HG03439 (cell line): ENCODE measurements at regions not wholly inside any gene's neighbourhood (a gene's known extent, or its start where the extent isn't known, plus 50 kb on each side); places are given as distances from the start of the nearest gene placed in this dataset.
A peak's percentile ranks its signal among the peaks of the same experiment; 100 is the strongest.
"Not testable (repeated sequence)": the region's sequence is repeated elsewhere in the genome, so short reads cannot be mapped to it uniquely, and the experiment has no call there.

Source experiments
- ATAC-seq: cut with Tn5 transposase; IDR thresholded peaks from one replicate; pipeline ENCODE4 v1.9.1; 2021; ENCODE audit warnings: mild to moderate bottlenecking, moderate library complexity; ENCODE audit not compliant: unreplicated experiment

DNA sequence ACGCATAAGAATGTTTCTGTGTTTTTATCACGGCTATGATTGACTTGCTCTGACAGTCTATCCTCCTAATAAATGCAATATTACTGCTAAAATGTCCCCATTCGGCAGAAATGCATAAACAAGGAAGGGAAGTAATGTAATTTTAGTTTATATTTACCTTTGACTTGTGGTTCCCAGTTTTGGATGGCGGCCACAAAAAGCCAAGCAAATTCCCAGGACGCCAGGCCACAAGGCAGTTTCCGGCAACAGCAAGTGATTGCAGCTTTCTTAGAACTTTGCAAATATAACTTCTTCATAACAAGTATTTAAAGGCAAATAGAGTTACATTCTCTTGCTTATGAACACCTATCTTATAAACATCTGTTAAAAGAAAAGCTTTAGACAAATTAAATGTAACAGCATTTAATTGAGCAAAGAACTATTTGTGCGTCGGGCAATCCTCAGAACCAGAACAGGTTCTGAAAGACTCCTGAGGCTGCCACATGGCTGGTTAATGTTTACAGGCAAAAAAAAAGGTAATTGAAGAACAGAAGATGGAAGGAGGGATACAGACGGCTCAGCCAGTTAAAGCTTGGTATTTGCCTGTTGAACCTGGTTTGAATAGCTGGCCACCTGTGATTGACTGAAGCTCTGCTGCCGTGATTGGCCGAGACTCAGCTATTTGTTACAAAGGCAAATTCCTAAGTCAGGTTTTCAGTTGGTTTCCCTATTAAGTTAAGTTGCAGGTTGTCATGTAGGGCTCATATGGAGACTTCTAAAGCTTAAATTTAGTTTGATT, 80.8 kb downstream of the C21orf91 start:
- no peak for ATAC-seq

DNA sequence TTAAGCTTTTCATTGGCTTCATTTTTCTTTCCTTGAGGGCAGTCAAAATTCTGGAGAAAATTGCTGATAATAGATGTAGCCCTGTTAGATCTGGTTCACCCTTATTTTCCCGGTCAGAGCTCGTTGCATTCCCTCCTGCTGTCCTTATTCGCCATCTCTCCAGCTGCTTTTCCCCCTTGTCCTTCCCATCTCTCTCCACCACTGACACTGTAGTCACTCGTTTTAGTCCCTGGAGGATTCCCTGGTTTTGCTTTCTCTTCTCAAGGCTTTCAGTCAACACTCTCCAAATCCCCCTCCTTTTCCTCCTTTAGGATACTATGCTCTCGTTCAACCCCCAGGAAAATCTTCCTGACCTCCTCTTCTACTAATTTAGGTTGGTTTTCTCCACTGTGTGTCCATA, 83.1 kb downstream of the C21orf91 start:
- ATAC-seq: no peak

DNA sequence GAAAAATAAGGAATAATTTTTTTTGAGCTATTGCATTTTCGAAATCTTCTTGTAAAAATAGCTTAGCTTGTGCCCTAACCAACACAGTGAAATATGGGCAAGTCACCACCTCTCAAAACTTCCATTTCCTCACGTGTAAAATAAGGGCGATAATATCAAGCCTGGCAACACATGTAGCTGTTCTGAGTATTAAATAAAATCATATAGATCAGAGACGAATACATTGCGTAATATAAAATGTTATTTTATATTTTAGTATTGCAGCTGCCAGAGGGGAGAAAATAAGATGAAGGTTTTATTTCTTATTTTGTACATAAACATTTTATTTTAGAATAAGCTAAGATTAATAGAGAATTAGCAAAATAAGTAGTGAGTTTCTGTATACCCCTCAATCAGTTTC, 85.9 kb downstream of the C21orf91 start:
- no peak for ATAC-seq

DNA sequence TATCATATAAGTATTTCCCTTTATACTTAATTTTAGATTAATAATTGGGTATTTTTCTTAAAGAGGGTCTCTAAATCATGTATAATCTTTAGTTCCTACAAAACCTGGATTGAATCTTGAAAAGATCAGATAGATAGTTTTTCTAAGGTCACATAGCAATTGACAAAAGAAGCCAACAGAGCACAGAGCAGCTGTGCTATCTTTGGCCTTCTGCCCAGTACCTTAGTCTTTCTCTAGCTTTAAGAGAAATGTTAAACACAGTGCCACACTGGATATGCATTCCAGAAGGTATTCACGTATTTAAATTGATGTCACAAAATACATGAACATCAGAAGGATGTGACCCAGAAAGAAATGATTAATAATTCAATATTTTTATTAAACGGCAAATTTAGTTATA, 86.8 kb downstream of the C21orf91 start:
- ATAC-seq: no peak

DNA sequence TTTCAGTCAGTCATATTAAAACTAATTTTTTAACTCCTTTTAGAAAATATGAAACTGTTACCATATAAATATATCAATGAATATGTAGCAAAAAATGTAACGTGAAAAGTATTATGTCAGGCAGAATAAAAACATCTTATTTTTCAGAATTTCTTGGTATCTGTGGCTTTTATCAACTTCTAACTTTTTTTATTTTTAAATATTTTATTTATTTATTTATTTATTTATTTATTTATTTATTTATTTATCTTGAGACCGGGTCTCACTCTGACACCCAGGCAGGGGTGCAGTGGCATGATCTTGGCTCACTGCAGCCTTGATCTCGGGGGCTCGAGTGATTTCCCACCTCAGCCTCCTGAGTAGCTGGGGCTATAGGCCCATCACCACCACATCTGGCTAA, 87.6 kb downstream of the C21orf91 start:
- ATAC-seq: no peak

DNA sequence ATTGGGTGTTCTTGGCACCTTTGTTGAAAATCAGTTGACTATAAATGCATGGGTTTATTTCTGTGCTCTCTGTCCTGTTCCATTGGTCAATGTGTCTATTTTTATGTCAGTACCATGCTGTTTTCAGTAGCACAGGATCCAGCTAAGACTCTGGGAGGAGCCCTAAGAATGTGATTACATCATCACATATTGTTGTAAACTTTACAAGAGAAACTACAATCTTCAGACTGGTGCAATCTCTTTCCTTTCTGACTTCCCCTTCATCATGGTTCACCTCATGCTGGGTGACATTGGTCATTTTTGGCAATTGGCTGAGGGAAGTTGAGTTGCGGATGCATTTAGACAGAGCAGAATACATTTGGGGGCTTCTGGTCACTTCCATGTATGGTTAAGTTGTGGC, 88.4 kb downstream of the C21orf91 start:
- ATAC-seq: no peak

DNA sequence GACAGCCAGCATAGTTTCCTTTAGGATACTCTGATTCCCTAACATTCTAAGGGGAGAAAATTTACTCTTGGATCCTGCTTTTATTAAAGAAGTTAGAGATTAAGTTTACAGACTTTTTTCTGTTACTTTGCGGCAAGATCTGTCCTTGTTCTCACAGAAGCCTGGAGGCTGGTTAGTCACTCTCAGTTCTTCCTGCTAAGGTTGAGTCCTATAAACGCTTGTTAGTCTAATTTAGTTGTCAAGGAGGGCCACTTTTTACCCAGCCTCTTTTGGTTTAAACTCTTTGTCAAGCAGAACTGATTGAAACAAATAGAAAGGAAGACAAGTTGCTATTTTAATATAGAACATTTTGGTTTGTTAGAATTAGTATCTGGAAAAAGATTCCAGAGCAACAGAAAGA, 89.7 kb downstream of the C21orf91 start:
- ATAC-seq: no peak

DNA sequence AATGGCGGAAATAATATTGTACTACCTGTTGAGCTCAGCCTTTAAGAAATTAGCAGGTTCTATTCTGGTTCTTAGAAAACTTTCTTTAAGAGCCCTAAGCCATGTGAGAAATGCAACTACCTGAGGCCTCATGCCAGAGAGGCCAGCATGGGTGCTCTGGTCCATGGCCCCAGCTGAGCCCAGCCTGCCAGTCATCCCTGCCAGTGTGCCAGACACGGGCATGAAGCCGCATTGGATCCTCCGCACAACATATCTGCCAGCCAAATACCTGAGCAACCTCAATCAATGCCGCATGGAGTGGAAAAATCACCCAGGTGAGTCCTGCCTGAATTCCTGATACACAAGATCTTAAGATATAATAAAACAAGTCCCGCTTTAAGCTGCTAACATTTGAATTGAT, 91.8 kb downstream of the C21orf91 start:
- ATAC-seq: no peak

DNA sequence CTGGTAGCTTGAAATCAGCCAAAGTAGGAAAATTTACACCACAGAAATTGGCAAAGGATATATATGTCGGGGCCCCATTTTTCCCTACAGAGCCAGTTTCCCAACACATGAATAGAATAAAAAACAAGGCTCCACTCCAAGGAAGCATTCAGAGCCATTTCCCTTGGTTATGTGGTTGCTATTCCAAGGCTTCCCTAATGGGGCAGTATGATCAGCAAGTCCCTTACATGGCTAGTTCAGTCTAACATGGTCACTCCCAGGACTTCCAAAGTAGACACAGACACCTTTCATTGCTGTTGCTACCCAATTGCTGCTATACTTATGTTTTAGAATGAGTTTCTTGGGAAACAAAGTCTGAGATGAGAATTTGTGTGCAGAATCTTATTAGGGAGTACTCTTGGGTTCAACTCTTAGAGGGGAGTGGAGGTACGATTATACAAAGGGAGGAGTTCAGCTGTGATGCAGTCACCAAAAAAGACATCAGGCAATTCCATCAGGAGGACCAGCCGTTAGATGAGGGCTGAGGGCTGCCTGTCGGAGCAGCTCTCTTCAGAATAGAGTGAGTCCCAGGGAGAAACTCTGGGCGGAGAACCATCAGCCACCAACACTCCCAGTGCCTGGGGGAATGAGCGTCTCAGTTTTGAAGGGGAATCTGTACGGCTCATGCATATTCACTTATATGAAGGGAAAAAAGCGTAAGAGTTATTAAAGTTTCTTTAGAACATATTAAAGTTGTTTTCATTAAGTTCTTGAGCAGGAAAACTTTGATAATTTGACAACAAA, 92.9 kb downstream of the C21orf91 start:
- ATAC-seq: no peak

DNA sequence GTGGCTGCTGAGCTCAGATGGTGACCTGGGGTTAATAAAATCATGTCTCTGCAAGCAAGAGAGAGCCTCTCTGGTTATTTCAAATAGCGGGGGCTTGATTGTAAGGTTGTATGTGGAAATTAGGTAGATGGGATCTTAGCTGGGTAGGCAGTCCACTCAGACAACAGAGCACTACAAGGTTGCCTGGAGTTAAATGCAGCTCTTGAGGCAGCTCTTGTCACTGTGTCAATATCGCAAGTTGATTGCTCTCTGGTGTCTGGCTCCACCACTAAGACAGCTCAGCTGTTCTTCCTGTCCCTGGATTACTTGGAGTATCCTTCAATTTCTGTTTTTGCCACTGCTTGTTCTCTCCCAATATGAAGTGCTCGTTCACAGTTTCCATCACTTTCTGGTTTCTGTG, 93.8 kb downstream of the C21orf91 start:
- no peak for ATAC-seq

DNA sequence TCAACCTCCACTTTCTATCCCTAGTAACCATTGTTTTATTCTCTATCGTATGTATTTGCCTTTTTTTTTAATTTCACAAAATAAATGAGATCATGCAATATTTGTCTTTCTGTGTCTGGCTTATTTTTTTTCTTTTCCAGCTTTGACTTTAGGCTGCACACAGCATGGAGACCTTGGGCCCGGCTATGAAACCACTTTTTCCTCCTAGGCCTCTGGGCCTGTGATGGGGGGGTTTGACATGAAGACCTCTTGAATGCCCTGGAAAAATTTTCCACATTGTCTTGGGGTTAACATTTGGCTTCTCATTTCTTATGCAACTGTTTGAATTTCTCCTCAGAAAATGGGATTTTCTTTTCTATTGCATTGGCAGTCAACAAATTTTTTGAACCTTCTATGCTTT, 100.2 kb upstream of the BTG3 start:
- ATAC-seq: no peak

DNA sequence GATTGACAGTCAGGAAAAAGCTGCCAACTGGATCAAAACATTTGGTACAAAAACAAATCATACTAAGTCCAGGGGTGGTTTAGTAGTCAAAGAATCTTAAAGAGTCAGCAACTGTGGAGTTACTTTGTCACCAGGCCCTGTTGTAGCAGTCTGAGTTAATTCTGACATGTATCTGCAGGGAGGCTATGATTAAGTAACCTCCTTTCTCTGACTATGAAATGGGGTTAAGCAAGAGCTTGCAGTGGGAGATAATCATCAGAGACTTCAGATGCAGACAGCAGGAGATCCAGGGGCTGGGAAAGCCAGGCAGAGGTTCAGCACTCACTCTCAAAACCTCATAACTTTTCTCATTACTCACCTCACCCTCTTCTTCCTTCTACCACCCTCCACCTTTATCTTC, 99.2 kb upstream of the BTG3 start:
- no peak for ATAC-seq

DNA sequence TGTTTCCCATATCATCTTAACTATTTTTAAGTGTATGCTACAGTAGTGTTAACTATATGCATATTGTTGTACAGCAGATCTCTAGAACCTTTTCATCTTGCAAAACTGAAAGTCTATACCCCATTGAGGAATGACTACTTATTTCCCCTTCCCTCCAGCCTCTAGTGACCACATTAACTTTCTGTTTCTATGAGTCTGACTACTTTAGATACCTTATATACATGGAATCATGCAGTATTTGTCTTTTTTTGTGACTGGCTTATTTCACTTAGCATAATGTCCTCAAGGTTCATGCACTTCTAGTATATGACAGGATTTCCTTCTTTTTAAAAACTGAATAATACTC, 96.5 kb upstream of the BTG3 start:
- ATAC-seq: peak; percentile 99

DNA sequence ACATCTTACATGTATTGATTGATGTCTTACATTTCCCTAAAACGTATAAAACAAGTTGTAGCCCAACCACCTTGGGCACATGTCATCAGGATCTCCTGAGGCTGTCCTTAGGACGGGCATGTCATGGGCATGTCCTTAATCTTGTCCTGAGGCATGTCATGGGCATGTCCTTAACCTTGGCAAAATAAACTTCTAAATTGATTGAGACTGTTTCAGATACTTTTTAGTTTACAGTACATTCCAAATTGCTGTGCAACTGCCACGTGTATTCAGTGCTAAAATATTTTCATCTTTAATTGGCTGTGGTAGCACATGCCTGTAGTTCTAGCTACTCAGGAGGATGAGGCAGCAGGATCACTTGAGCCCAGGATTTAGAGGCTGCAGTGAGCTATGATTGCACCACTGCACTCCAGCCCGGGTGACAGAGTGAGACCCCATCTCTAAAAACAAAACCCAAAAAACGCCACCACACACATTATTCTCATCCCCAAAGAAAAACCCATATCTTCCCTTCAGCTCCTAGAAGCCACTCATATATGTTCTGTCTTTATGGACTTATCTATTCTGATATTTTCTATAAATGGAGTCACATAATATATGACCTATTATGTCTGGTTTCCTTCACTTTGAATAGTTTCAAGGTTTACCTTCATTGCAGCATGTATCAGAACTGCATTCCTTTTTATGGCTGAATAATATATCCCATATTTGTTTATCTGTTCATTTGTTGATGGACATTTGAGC, 96.0 kb upstream of the BTG3 start:
- peak; percentile 33 for ATAC-seq

DNA sequence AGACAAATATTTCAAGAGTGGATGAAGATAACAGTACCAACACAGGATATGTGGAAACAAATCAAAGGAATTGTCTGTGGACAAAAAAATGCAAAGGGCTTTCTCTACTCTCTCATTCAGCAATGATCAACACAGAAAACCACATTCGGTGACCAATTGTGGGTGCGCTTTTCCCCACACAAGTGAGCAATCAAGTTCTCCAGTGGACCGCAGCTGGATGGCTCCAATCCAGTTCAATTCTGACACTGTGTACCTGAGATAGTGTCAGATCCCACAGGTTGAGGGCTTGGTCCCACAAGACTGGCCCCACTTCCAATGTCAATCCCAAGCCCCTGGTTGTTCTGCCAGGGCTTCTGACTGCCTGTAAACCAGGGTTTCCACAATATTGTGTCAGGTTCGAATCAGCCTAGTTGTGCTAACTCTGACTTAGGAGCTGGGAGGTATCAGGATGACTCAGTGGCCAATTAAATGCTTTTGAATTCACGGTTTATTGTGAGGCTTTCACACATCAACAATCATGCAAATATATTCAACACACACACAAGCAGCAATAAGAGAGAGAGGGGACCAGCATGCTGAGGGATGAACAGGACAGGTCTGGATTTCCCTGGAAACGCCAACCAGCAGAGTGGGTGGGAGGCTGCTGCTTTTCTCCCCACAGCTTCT, 87.0 kb upstream of the BTG3 start:
- ATAC-seq: no peak

DNA sequence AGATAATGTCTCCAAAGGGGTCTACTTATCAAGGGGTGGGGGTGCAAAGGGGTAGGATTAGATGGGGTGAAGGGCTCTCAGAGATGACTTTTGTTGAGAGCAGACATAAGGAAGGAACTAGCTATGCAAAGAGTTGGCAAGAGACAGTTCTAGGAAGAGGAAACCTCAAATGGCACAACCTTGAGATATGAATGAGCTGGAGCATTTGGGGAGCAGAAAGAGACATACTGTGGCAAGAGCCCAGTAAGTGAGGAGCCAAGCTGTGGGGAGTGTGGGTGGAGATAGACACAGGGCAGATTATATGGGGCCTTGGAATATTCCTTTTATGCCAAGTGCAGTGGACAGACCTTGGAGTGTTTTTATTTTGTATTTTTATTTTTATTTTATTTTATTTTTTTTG, 84.8 kb upstream of the BTG3 start:
- no peak for ATAC-seq

DNA sequence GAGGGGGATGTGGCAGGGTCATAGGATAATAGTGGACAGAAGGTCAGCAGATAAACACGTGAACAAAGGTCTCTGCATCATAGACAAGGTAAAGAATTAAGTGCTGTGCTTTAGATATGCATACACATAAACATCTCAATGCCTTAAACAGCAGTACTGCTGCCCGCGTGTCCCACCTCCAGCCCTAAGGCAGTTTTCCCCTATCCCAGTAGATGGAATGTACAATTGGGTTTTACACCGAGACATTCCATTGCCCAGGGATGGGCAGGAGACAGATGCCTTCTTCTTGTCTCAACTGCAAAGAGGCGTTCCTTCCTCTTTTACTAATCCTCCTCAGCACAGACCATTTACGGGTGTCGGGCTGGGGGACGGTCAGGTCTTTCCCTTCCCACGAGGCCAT, 81.7 kb upstream of the BTG3 start:
- not testable (repeated sequence) for ATAC-seq

DNA sequence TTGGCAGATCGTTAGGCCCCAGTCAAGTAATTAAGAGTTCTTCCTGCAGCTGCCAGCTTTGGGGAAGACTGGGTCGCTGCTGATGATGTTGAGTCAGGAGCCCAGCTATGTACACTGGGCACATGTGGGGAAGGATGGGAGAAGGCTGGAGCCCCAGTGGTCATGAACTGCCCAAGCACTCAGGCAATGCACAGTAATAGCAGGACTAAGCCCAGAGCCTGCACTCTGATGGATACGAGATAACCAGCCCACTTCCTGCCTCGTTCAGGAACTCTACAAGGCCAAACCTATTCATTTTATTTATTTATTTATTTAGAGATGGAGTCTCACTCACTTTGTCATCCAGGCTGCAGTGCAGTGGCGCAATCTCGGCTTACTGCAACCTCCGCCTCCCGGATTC, 81.1 kb upstream of the BTG3 start:
- ATAC-seq: no peak

DNA sequence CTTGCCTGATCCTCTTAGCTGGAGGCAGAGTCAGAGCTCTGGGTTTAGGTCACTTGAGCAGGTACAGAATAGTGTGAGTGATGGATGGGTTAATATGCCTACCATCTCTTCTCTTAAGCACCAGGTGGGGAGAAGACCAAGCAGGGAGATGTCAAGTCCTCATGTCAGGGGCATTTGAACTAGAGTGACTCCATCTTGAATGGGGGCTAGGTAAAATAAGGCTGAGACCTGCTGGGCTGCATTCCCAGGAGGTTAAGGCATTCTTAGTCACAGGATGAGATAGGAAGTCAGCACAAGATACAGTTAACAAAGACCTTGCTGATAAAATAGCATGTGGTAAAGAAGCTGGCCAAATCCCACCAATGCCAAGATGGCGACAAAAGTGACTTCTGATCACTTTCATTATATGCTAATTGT, 77.4 kb upstream of the BTG3 start:
- ATAC-seq: no peak

DNA sequence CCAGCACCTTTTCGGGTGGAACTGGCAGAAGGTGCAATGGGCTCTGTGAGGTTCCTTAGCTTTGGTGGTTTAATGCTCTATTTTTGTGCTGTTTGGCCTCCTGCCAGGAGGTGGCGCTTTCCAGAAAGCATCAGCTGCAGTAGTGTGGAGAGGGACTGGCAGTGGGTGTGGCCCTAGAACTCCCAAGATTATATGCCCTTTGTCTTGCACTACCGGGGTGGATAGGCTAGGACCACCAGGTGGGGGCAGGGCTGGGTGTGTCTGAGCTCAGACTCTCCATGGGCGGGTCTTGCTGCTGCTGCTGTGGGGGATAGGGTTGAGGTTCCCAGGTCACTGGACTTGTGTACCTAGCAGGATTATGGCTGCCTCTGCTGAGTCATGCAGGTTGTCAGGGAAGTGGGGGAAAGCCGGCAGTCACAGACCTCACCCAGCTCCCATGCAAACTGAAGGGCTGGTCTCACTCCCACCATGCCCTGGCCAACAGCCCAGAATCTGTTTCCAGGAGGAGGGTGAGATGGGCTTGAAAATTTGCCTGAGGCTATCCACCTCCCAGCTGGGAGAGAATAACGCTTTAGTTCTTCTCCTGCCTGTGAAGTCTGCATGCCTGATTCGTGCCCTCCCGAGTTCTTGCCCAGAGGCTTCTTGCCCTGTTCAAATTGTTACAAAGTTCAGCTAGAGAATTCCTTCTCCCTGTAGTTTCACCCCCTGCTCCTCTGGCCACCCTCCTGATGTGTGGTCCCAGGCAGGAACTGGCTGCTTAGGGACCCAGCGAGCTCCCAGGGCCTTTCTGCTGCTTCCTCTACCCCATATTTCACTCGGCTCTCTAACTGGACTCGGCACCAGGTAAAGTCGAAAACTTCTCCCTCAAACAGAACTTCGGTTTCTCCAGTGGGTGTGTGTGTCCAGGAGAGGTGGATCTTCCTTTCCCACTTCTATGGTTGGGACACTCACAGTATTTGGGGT, 76.5 kb upstream of the BTG3 start:
- ATAC-seq: no peak
